SK-N-SH (cell line): ENCODE measurements at regions not wholly inside any gene's neighbourhood (a gene's known extent, or its start where the extent isn't known, plus 50 kb on each side); places are given as distances from the start of the nearest gene placed in this dataset.

Source experiments
- CTCF ChIA-PET: fragments of 300-600, 350-600 bp; formaldehyde crosslinking; extraction: SDS; loops from one replicate; lab custom pipeline; 2021; lab: Yijun Ruan, JAX
- POLR2A ChIA-PET: fragments of 350-600 bp; sonication (Branson Sonifier 250); formaldehyde crosslinking; extraction: SDS; loops from one replicate; lab custom pipeline; 2020; ENCODE audit warnings: antibody characterized with exemption, inconsistent platforms; lab: Yijun Ruan, JAX
- DNase-seq: peaks from one replicate; pipeline ENCODE4 v3.0.0; 2012
- H2AFZ ChIP-seq: fragments of 200-600 bp; sonication (generic); 2 replicates; pipeline ENCODE4 v1.8.1; 2016; ENCODE audit warnings: antibody characterized with exemption, mild to moderate bottlenecking, low read depth
- H3F3A ChIP-seq: fragments of 200-600 bp; sonication (generic); replicated peaks from 2 replicates; pipeline ENCODE3; 2016; ENCODE audit warnings: antibody characterized with exemption, mild to moderate bottlenecking; ENCODE audit not compliant: insufficient read depth
- H3K27ac ChIP-seq, 2 experiments: fragments of 200-500 bp in 1 of 2; fragments of 200-600 bp in 1 of 2; sonication (Bioruptor generic) in 1 of 2; sonication (generic), shearing (Covaris generic) in 1 of 2; 2 replicates each; pipeline versions ENCODE4 v1.5.1 to v1.6.1; 2014 to 2016; ENCODE audit warnings: low read depth in 2 of 2, inconsistent platforms in 1 of 2, low read length in 1 of 2, mild to moderate bottlenecking in 1 of 2, mixed read lengths in 1 of 2
- H3K27me3 ChIP-seq: fragments of 200-600 bp; sonication (generic), shearing (Covaris generic); 2 replicates; pipeline ENCODE4 v1.6.1; 2016; ENCODE audit warnings: mixed run types; ENCODE audit not compliant: insufficient read depth
- H3K36me3 ChIP-seq, 2 experiments: fragments of 200-500 bp in 1 of 2; fragments of 200-600 bp in 1 of 2; sonication (Bioruptor generic) in 1 of 2; sonication (generic) in 1 of 2; replicated peaks in 1 of 2; 2 replicates each; pipeline versions ENCODE3 to v1.5.1; 2014 to 2016; ENCODE audit warnings: low read length in 1 of 2, mild to moderate bottlenecking in 1 of 2; ENCODE audit not compliant: insufficient read depth in 2 of 2, control insufficient read depth in 1 of 2
- H3K4me1 ChIP-seq, 2 experiments: fragments of 200-500 bp in 1 of 2; fragments of 200-600 bp in 1 of 2; sonication (Bioruptor generic) in 1 of 2; sonication (generic), shearing (Covaris generic) in 1 of 2; 2 replicates each; pipeline versions ENCODE4 v1.5.1 to v1.6.1; 2014 to 2016; ENCODE audit warnings: low read depth in 1 of 2, low read length in 1 of 2, mixed run types in 1 of 2; ENCODE audit not compliant: insufficient read depth in 2 of 2, control insufficient read depth in 1 of 2
- H3K4me2 ChIP-seq: fragments of 200-600 bp; sonication (generic), shearing (Covaris generic); 2 replicates; pipeline ENCODE4 v1.6.1; 2017; ENCODE audit warnings: mixed run types
- H3K4me3 ChIP-seq, 2 experiments: fragments of 200-500 bp in 1 of 2; fragments of 200-600 bp in 1 of 2; sonication (Bioruptor generic) in 1 of 2; sonication (generic), shearing (Covaris generic) in 1 of 2; 2 replicates each; pipeline versions ENCODE4 v1.5.1 to v1.8.1; 2014 to 2016; ENCODE audit warnings: low read depth in 2 of 2, inconsistent platforms in 1 of 2, low read length in 1 of 2, mild to moderate bottlenecking in 1 of 2, mixed read lengths in 1 of 2, moderate library complexity in 1 of 2
- H3K79me2 ChIP-seq: fragments of 200-600 bp; sonication (generic); 2 replicates; pipeline ENCODE4 v1.8.1; 2017; ENCODE audit warnings: mild to moderate bottlenecking; ENCODE audit not compliant: insufficient read depth
- H3K9ac ChIP-seq: fragments of 200-600 bp; sonication (generic); 2 replicates; pipeline ENCODE4 v1.6.1; 2017; ENCODE audit warnings: mixed run types
- H3K9me2 ChIP-seq: fragments of 200-600 bp; sonication (generic); 2 replicates; pipeline ENCODE4 v1.6.1; 2017; ENCODE audit warnings: mixed run types
- H3K9me3 ChIP-seq: fragments of 200-600 bp; sonication (generic); 2 replicates; pipeline ENCODE4 v1.6.1; 2017; ENCODE audit warnings: mixed run types, mild to moderate bottlenecking, moderate library complexity
- H4K20me1 ChIP-seq: fragments of 200-600 bp; sonication (generic); 2 replicates; pipeline ENCODE4 v1.6.1; 2017; ENCODE audit warnings: mild to moderate bottlenecking, mixed run types; ENCODE audit not compliant: insufficient read depth
- CHD2 ChIP-seq: fragments of 150-350 bp; IDR thresholded peaks from 2 replicates; pipeline ENCODE4 v1.6.1; 2018; ENCODE audit warnings: low read length; ENCODE audit not compliant: partially characterized antibody
- CTCF ChIP-seq: fragments of 200-600 bp; sonication (generic); IDR thresholded peaks from 2 replicates; pipeline ENCODE4 v1.6.1; 2017; ENCODE audit warnings: antibody characterized with exemption, mild to moderate bottlenecking, moderate library complexity
- ELF1 ChIP-seq: IDR thresholded peaks from 2 replicates; pipeline ENCODE4 v1.4.0; 2012
- EZH2phosphoT487 ChIP-seq: fragments of 200-600 bp; sonication (generic); IDR thresholded peaks from 2 replicates; pipeline ENCODE4 v1.6.1; 2017; ENCODE audit warnings: low read depth, mixed run types, mild to moderate bottlenecking, antibody characterized with exemption, moderate library complexity, borderline replicate concordance
- FOSL2 ChIP-seq: IDR thresholded peaks from 2 replicates; pipeline ENCODE4 v1.4.0; 2012; ENCODE audit warnings: low read depth, mild to moderate bottlenecking, moderate library complexity, borderline replicate concordance
- GABPA ChIP-seq: IDR thresholded peaks from 2 replicates; pipeline ENCODE4 v1.4.0; 2012; ENCODE audit warnings: low read depth, mild to moderate bottlenecking
- GATA2 ChIP-seq: sonication (generic); formaldehyde crosslinking; IDR thresholded peaks from 2 replicates; pipeline ENCODE4 v1.5.0; 2020; ENCODE audit warnings: mild to moderate bottlenecking, missing genetic modification reagents
- MEF2A ChIP-seq: IDR thresholded peaks from 2 replicates; pipeline ENCODE4 v1.4.0; 2012; ENCODE audit warnings: low read depth, borderline replicate concordance
- MXI1 ChIP-seq: IDR thresholded peaks from 2 replicates; pipeline ENCODE4 v1.6.1; 2012; ENCODE audit warnings: mild to moderate bottlenecking, low read depth, low read length, improper control_type of control experiment
- RCOR1 ChIP-seq: fragments of 150-350 bp; IDR thresholded peaks from 2 replicates; pipeline ENCODE4 v1.6.1; 2017; ENCODE audit warnings: antibody characterized with exemption, low read length
- REST ChIP-seq: IDR thresholded peaks from 2 replicates; pipeline ENCODE4 v1.6.1; 2012; ENCODE audit warnings: mild to moderate bottlenecking, low read depth, low read length, moderate library complexity
- RFX5 ChIP-seq: IDR thresholded peaks from 2 replicates; pipeline ENCODE4 v1.6.1; 2012; ENCODE audit warnings: mild to moderate bottlenecking, improper control_type of control experiment, low read length
- RXRA ChIP-seq: IDR thresholded peaks from 2 replicates; pipeline ENCODE4 v1.4.0; 2012; ENCODE audit warnings: low read depth, mild to moderate bottlenecking, borderline replicate concordance
- SIN3A ChIP-seq: IDR thresholded peaks from 2 replicates; pipeline ENCODE4 v1.6.1; 2012; ENCODE audit warnings: low read depth, mild to moderate bottlenecking, low read length, moderate library complexity, borderline replicate concordance
- TAF1 ChIP-seq: IDR thresholded peaks from 2 replicates; pipeline ENCODE4 v1.6.1; 2012; ENCODE audit warnings: low read depth, mild to moderate bottlenecking, low read length, moderate library complexity, borderline replicate concordance
- TCF12 ChIP-seq: IDR thresholded peaks from 2 replicates; pipeline ENCODE4 v1.4.0; 2012
- TEAD4 ChIP-seq: IDR thresholded peaks from 2 replicates; pipeline ENCODE4 v1.4.0; 2012; ENCODE audit warnings: mild to moderate bottlenecking, borderline replicate concordance; ENCODE audit not compliant: insufficient read depth
- USF2 ChIP-seq: fragments of 150-350 bp; IDR thresholded peaks from 2 replicates; pipeline ENCODE4 v1.6.1; 2017; ENCODE audit warnings: antibody characterized with exemption, low read length, low read depth, borderline replicate concordance
- YY1 ChIP-seq: IDR thresholded peaks from 2 replicates; pipeline ENCODE4 v1.4.0; 2012; ENCODE audit warnings: low read depth, mild to moderate bottlenecking
- ZBTB33 ChIP-seq: IDR thresholded peaks from 2 replicates; pipeline ENCODE4 v1.4.0; 2012; ENCODE audit warnings: low read depth, borderline replicate concordance
- WGBS: methylation state at CpG from one replicate; pipeline ENCODE4 v1.1.6; 2017; ENCODE audit warnings: low lambda C conversion rate; 5-methylcytosine and 5-hydroxymethylcytosine counted together

GRCh38 chr2:7094231-7094741, 177.1 kb downstream of the RNF144A start:
- Histone ChIP-seq H4K20me1 (no peaks in the 10 kb centered on the region), H3K4me2 (no peak overlapping the region), H3K79me2 (no peaks in the 10 kb centered on the region), H3K9me2 (no peaks in the 10 kb centered on the region), H3F3A (no peaks in the 10 kb centered on the region), H2AFZ (no peak overlapping the region), H3K9me3 (no peaks in the 10 kb centered on the region), H3K27ac (no peak overlapping the region), H3K9ac (no peak overlapping the region), H3K4me3 (no peak overlapping the region), H3K36me3 (no peaks in the 10 kb centered on the region), H3K27me3 (no peaks in the 10 kb centered on the region), H3K4me1 (peaks cover 0 to 13% of the 10 kb centered on the region in 2 experiments; a peak in 1 of 4 replicates)
- TF ChIP-seq TAF1 (no peak), YY1 (no peak), ZBTB33 (no peak), ELF1 (no peak), RCOR1 (no peak), CTCF (no peak), MXI1 (no peak), GATA2 (CRISPR knock-in tag) (no peak), TEAD4 (no peak), RXRA (no peak), FOSL2 (no peak), USF2 (no peak), REST (no peak), CHD2 (no peak), SIN3A (no peak), MEF2A (no peak), EZH2phosphoT487 (no peak), RFX5 (no peak), GABPA (no peak), TCF12 (no peak)
- no peak for DNase-seq
- ChIA-PET POLR2A (no interaction called here), CTCF (interaction anchor here (0.8 to 7.4 kb wide), 10 partner anchors 10 to 197 kb away, joined by 3 to 106 read pairs (median 4); no protein-coding TSS in a partner anchor)
- WGBS: 88% methylated on average over 12 of the region's 12 CpGs
